ENCODE measurements at regions not wholly inside any gene's neighbourhood (a gene's known extent, or its start where the extent isn't known, plus 50 kb on each side); places are given as distances from the start of the nearest gene placed in this dataset.

DNA sequence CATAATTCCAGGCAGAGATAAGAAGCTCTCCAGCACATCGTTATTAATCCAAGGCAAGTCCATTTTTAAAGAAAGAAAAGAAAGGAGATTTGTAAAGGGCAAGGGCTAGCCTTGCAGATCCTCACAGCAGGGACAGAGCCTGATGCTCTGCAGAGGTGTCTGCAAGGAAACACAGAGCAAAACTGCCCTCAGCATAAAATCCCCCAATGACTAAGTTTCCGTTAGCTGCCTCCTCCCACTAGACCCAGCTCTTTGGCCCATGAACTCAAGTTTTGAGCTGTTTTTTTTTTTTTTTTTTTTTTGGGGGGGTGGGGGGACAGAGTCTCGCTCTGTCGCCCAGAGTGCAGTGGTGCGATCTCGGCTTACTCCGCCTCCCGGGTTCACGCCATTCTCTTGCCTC lies 300.7 kb downstream of the MTERF1 start:
- DNase-seq (ENCODE audit: extremely low spot score): no peak
- TF ChIP-seq, protein P1, sequence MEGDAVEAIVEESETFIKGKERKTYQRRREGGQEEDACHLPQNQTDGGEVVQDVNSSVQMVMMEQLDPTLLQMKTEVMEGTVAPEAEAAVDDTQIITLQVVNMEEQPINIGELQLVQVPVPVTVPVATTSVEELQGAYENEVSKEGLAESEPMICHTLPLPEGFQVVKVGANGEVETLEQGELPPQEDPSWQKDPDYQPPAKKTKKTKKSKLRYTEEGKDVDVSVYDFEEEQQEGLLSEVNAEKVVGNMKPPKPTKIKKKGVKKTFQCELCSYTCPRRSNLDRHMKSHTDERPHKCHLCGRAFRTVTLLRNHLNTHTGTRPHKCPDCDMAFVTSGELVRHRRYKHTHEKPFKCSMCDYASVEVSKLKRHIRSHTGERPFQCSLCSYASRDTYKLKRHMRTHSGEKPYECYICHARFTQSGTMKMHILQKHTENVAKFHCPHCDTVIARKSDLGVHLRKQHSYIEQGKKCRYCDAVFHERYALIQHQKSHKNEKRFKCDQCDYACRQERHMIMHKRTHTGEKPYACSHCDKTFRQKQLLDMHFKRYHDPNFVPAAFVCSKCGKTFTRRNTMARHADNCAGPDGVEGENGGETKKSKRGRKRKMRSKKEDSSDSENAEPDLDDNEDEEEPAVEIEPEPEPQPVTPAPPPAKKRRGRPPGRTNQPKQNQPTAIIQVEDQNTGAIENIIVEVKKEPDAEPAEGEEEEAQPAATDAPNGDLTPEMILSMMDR (IDR thresholded peaks at IDR 0.05; ENCODE audit: control extremely low read depth, extremely low read depth, low read depth, missing control alignments): no peak
- CTCF ChIA-PET: interaction anchor here (1.7 to 1.9 kb wide), 2 partner anchors 8 to 12 kb away, joined by 5 to 9 read pairs; no protein-coding TSS in a partner anchor
- POLR2A ChIA-PET: no interaction called here

DNA sequence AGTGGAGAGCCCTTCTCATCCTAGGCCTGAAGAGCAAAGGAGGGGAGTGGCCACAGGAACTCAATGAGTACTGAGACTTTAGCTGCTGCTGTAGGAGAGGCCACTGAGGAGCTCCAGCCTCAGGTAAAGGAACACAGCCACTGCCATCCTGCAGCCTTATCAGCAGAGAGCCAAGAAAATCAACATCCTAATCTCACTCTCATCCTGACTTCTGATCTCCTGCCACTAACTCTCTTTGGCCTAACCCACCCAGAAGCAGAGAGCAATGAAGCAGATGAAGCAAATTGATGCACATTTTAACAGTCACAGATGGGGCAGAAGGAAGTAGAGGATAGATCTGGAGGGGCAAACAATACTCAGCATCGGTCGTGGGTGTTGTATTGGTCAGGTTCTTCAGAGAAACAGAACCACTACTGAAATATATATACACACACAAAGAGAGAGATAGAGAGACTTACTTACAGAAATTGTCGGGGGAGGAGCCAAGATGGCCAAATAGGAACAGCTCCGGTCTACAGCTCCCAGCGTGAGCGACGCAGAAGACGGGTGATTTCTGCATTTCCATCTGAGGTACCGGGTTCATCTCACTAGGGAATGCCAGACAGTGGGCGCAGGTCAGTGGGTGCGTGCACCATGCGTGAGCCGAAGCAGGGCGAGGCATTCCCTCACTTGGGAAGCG lies 297.6 kb downstream of the MTERF1 start:
- ChIA-PET POLR2A (no interaction called here), CTCF (no interaction called here)
- TF ChIP-seq, protein P1 (IDR thresholded peaks at IDR 0.05; ENCODE audit: control extremely low read depth, extremely low read depth, low read depth, missing control alignments): no peak
- no peak for DNase-seq (ENCODE audit: extremely low spot score)

DNA sequence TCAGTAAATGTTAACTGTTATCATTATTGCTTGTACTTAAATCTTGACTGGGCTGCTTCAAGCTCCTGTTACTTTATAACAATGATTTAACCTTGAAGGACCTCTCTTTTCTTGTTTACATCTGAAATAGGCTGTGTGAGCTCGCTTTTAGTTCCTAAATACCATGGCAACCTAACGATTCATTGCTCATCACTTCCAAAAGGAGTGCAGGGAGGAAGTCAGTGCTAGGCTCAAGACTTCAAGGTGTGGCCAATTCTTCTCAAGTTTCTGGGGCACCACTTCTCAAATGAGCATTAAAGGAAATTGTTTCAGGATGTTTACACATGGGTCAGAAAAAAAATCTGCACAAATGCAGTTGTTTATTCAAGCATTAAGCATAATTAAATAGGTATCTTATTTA lies 284.2 kb downstream of the MTERF1 start:
- POLR2A ChIA-PET: no interaction called here
- CTCF ChIA-PET: interaction anchor here (0.7 kb wide), 1 partner anchor 98 kb away, joined by 3 read pairs; no protein-coding TSS in a partner anchor

DNA sequence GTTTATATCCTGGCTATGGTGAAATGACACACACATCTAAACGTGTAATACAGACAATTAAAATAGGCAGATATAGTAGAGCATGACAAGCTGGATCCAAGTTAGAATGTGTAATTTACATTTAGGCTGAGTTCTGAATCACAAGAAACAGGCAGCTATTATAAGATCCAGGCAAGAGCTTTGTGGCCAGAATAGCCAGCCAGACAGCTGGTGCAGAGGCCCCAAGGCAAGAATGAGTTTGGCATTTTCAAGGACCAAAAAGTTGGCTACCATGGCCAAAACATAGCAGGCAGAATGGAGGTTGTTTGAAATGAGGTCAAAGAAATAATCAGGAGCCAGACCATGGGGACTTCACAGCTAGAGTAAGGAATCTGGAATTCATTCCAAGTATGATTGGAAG lies 281.7 kb downstream of the MTERF1 start:
- TF ChIP-seq, protein P1 (IDR thresholded peaks at IDR 0.05; ENCODE audit: control extremely low read depth, extremely low read depth, low read depth, missing control alignments): no peak
- POLR2A ChIA-PET: no interaction called here
- CTCF ChIA-PET: no interaction called here
- DNase-seq (ENCODE audit: extremely low spot score): no peak

More for the DNA sequence above, 284.2 kb downstream of the MTERF1 start:
- TF ChIP-seq, protein P1 (IDR thresholded peaks at IDR 0.05; ENCODE audit: control extremely low read depth, extremely low read depth, low read depth, missing control alignments): no peak
- no peak for DNase-seq (ENCODE audit: extremely low spot score)

DNA sequence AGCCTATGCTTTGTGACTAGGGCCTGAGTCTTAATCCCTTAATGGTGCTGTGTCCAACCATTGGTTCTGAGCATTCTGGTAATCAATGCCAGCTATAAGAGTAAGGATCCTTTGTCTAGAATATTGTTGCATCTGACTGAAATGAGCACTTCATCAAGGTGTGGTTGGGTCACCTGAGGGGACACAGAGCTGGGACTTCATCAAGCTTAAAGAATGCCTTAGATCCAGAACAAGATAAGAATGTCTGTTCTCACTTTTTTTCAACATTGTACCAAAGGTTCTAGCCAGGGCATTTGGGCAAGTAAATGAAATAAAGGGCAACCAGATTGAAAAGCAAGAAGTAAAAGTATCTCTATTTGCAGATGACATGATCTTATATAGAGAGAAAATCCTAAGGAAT lies 280.4 kb downstream of the MTERF1 start:
- CTCF ChIA-PET: no interaction called here
- TF ChIP-seq, protein P1 (IDR thresholded peaks at IDR 0.05; ENCODE audit: control extremely low read depth, extremely low read depth, low read depth, missing control alignments): no peak
- DNase-seq (ENCODE audit: extremely low spot score): no peak
- POLR2A ChIA-PET: no interaction called here

DNA sequence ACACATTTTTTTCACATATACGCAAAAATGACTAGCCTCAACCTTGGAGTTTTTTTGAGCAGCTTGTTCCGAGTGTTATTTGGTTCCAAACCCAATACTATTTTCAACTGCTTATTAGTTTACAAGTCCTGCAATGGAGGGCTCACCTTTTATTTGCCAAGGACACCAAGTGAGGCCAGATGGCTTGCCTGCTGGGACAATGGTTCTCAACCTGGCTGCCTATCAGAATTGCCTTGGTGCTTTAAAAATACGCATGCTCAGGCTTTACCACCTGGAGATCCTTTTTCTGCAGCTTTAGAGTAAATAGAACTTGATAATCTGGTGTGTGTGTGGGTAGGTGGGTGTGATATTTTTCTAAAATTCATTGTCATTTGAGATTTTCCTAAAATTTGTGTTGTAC lies 276.8 kb downstream of the MTERF1 start:
- POLR2A ChIA-PET: no interaction called here
- CTCF ChIA-PET: interaction anchor here (1.5 kb wide), 1 partner anchor 23 kb away, joined by 3 read pairs; no protein-coding TSS in a partner anchor
- TF ChIP-seq, protein P1 (IDR thresholded peaks at IDR 0.05; ENCODE audit: control extremely low read depth, extremely low read depth, low read depth, missing control alignments): no peak
- DNase-seq (ENCODE audit: extremely low spot score): no peak

All from GM10248 (cell line).